GM12891 (cell line): ENCODE measurements at regions not wholly inside any gene's neighbourhood (a gene's known extent, or its start where the extent isn't known, plus 50 kb on each side); places are given as distances from the start of the nearest gene placed in this dataset.
A peak's percentile ranks its signal among the peaks of the same experiment; 100 is the strongest.

Source experiments
- POLR2A ChIP-seq: IDR thresholded peaks from 2 replicates; pipeline ENCODE4 v1.6.1; 2011; ENCODE audit warnings: low read depth, low read length, control low read depth
- POLR2AphosphoS5 ChIP-seq: IDR thresholded peaks from 2 replicates; pipeline ENCODE4 v1.6.1; 2011; ENCODE audit warnings: low read depth, low read length, control low read depth
- SPI1 ChIP-seq: IDR thresholded peaks from 2 replicates; pipeline ENCODE4 v1.6.1; 2011; ENCODE audit warnings: low read depth, low read length, control low read depth
- TAF1 ChIP-seq: IDR thresholded peaks from 2 replicates; pipeline ENCODE4 v1.6.1; 2011; ENCODE audit warnings: low read depth, low read length, control low read depth

GRCh38 chr10:10869592-10869991 lies 148.1 kb upstream of the CELF2 start:
- TF ChIP-seq POLR2A: no peak
- no peak for TF ChIP-seq TAF1
- TF ChIP-seq POLR2AphosphoS5: no peak
- TF ChIP-seq SPI1: peak; percentile 33; the same call in 1 of the 2 replicates
